Uterus (tissue), 2 donors: ENCODE measurements at regions not wholly inside any gene's neighbourhood (a gene's known extent, or its start where the extent isn't known, plus 50 kb on each side); places are given as distances from the start of the nearest gene placed in this dataset.

ENCODE experiments used
- CTCF ChIP-seq, 4 experiments: fragments of 200-600 bp in 2 of 4; fragments of 450-650 bp in 2 of 4; sonication (generic) in 2 of 4; IDR thresholded peaks; one replicate each; pipeline ENCODE4 v1.5.1; 2016 to 2019; ENCODE audit warnings: antibody characterized with exemption in 4 of 4, mild to moderate bottlenecking in 2 of 4, moderate library complexity in 1 of 4
- POLR2A ChIP-seq, 2 donors: fragments of 450-650 bp; IDR thresholded peaks; one replicate each; pipeline ENCODE4 v1.6.1; 2016; ENCODE audit warnings: antibody characterized with exemption in 2 of 2, mild to moderate bottlenecking in 1 of 2, moderate library complexity in 1 of 2

GRCh38 chr7:51591223-51591622 is 274.6 kb upstream of the COBL start:
- TF ChIP-seq CTCF (IDR thresholded peaks at IDR 0.05) (no peak), POLR2A (IDR thresholded peaks at IDR 0.05) (no peak)
